ENCODE measurements at regions not wholly inside any gene's neighbourhood (a gene's known extent, or its start where the extent isn't known, plus 50 kb on each side); places are given as distances from the start of the nearest gene placed in this dataset.

DNA sequence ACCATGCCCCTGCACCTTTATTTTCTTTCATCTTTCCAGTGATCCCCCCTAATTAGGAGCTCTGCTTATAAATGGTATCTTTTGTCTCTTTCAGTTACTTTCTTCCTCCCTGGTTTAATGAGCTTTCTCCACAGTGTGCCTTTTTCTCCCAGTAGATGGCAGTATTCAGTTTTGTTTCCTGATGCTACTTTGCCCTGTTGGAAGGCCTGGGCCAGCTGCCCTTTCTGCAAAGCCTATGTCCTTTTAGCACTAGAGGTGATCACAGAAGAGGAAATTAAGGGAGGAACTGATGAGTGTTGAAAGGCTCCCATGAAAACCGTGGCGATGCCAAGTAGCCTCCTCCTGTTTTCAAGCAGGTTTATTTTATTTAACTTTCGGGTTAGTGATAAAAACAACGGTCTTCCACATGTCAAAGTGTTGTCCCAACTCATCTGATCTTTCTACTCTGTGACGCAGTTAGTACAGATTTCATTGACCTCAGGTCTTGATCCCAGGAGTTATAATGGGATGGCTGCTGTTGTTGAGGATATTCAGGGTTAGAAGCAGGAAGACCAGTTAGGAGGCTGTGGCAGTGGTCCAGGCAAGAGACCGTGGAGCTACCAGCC is 184.2 kb upstream of the BMP2 start:
- H3K9me3 ChIP-seq (ENCODE audit: control insufficient read depth in 2 of 2, low read length in 2 of 2), result no peaks in the 10 kb centered on the region
- no peaks in the 10 kb centered on the region for H3K4me1 Mint-ChIP-seq
- H3K27ac ChIP-seq (ENCODE audit: insufficient read depth, low read length, poor library complexity, severe bottlenecking), result no peak overlapping the region
- peaks cover 0 to 7% (median 0%) of the 10 kb centered on the region in 7 donors for H3K9me3 Mint-ChIP-seq
- no peaks in the 10 kb centered on the region for H3K4me1 ChIP-seq (ENCODE audit: control insufficient read depth, insufficient read depth, low read length, poor library complexity, severe bottlenecking)
- H3K27me3 Mint-ChIP-seq, result no peaks in the 10 kb centered on the region
- H3K27me3 ChIP-seq (ENCODE audit: control insufficient read depth, insufficient read depth, low read length), result no peaks in the 10 kb centered on the region
- no peaks in the 10 kb centered on the region for H3K36me3 ChIP-seq (ENCODE audit: control insufficient read depth, insufficient read depth, low read length)
- no peak overlapping the region for H3K4me3 Mint-ChIP-seq
- no peak overlapping the region for H3K27ac Mint-ChIP-seq
- no peaks in the 10 kb centered on the region for H3K36me3 Mint-ChIP-seq
- DNase-seq (peak in 1 of 3 donors; percentile 0), ATAC-seq (ENCODE audit: low read depth in 2 of 2) (no peak)
- no peak overlapping the region for H3K4me3 ChIP-seq (ENCODE audit: low read depth, low read length)

- no peaks in the 10 kb centered on the region for H3K4me1 Mint-ChIP-seq
- Histone ChIP-seq H3K4me3 (ENCODE audit: low read depth, low read length) (no peak overlapping the region), H3K36me3 (ENCODE audit: control insufficient read depth, insufficient read depth, low read length) (no peaks in the 10 kb centered on the region), H3K27ac (ENCODE audit: insufficient read depth, low read length, poor library complexity, severe bottlenecking) (no peak overlapping the region), H3K27me3 (ENCODE audit: control insufficient read depth, insufficient read depth, low read length) (no peaks in the 10 kb centered on the region), H3K4me1 (ENCODE audit: control insufficient read depth, insufficient read depth, low read length, poor library complexity, severe bottlenecking) (no peaks in the 10 kb centered on the region), H3K9me3 (ENCODE audit: control insufficient read depth in 2 of 2, low read length in 2 of 2) (no peaks in the 10 kb centered on the region)
- peaks cover 0 to 7% (median 0%) of the 10 kb centered on the region in 7 donors for H3K9me3 Mint-ChIP-seq
- no peak overlapping the region for H3K4me3 Mint-ChIP-seq
- H3K27ac Mint-ChIP-seq, result no peak overlapping the region
- ATAC-seq (ENCODE audit: low read depth in 2 of 2), result no peak
- H3K27me3 Mint-ChIP-seq, result no peaks in the 10 kb centered on the region
- no peaks in the 10 kb centered on the region for H3K36me3 Mint-ChIP-seq
- DNase-seq, result no peak
Observed at GRCh38 chr20:6582449-6582848, 185.0 kb upstream of the BMP2 start.

- Histone ChIP-seq H3K36me3 (ENCODE audit: control insufficient read depth, insufficient read depth, low read length) (no peaks in the 10 kb centered on the region), H3K27me3 (ENCODE audit: control insufficient read depth, insufficient read depth, low read length) (no peaks in the 10 kb centered on the region), H3K4me1 (ENCODE audit: control insufficient read depth, insufficient read depth, low read length, poor library complexity, severe bottlenecking) (no peaks in the 10 kb centered on the region), H3K9me3 (ENCODE audit: control insufficient read depth in 2 of 2, low read length in 2 of 2) (no peaks in the 10 kb centered on the region), H3K4me3 (ENCODE audit: low read depth, low read length) (no peak overlapping the region), H3K27ac (ENCODE audit: insufficient read depth, low read length, poor library complexity, severe bottlenecking) (no peak overlapping the region)
- Mint-ChIP-seq H3K9me3 (peaks cover 0 to 5% (median 0%) of the 10 kb centered on the region in 7 donors), H3K36me3 (no peaks in the 10 kb centered on the region), H3K27ac (no peak overlapping the region), H3K4me3 (no peak overlapping the region), H3K27me3 (no peaks in the 10 kb centered on the region), H3K4me1 (no peaks in the 10 kb centered on the region)
- no peak for ATAC-seq (ENCODE audit: low read depth in 2 of 2)
- DNase-seq, result no peak
Observed at GRCh38 chr20:6580486-6580885, 187.0 kb upstream of the BMP2 start.

DNA sequence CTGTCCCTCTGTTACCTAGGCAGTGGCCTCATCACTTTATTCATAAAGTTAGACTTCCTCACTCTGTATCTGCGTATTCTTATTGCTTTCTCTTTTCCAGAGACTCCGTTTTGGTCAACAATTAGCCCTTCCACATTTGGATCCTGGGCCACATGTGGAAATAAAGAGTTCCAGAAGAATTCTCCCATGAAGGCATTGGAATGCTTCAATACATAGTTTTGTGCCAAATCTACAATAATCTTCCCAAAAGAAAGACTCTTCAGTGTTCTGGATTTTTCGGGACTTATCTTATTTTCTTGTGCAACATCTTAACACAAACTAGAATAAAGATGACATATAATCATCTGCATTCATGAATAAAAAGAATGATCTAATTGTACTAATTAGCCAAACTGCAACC is 187.7 kb upstream of the BMP2 start:
- no peak overlapping the region for H3K4me3 Mint-ChIP-seq
- Histone ChIP-seq H3K4me3 (ENCODE audit: low read depth, low read length) (no peak overlapping the region), H3K9me3 (ENCODE audit: control insufficient read depth in 2 of 2, low read length in 2 of 2) (no peaks in the 10 kb centered on the region), H3K27me3 (ENCODE audit: control insufficient read depth, insufficient read depth, low read length) (no peaks in the 10 kb centered on the region), H3K27ac (ENCODE audit: insufficient read depth, low read length, poor library complexity, severe bottlenecking) (no peak overlapping the region), H3K4me1 (ENCODE audit: control insufficient read depth, insufficient read depth, low read length, poor library complexity, severe bottlenecking) (no peaks in the 10 kb centered on the region), H3K36me3 (ENCODE audit: control insufficient read depth, insufficient read depth, low read length) (no peaks in the 10 kb centered on the region)
- H3K9me3 Mint-ChIP-seq, result peaks cover 0 to 5% (median 0%) of the 10 kb centered on the region in 7 donors
- no peak overlapping the region for H3K27ac Mint-ChIP-seq
- ATAC-seq (ENCODE audit: low read depth in 2 of 2) (no peak), DNase-seq (no peak)
- H3K36me3 Mint-ChIP-seq, result no peaks in the 10 kb centered on the region
- no peaks in the 10 kb centered on the region for H3K27me3 Mint-ChIP-seq
- H3K4me1 Mint-ChIP-seq, result no peaks in the 10 kb centered on the region

DNA sequence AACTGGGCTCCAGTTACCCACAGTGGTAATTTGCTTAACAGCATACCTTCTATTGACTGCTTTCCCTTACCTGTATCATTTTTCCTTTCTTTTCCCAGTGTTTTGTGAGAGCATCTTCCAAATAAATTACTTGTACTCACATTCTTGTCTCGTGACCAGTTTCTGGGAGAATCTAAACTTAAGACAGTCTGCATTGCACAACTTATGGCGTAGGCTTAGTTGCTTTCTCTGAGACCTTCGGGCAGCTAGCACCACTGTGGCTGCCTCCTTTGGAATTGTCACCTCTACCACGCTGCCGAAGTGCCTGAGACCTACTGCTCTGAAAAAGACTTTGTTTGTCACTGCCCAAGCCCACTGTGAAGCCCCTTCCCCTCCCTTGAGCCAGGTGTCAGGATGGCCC is 188.1 kb upstream of the BMP2 start:
- Mint-ChIP-seq H3K9me3 (peaks cover 0 to 5% (median 0%) of the 10 kb centered on the region in 7 donors), H3K4me1 (no peaks in the 10 kb centered on the region), H3K4me3 (no peak overlapping the region), H3K36me3 (no peaks in the 10 kb centered on the region), H3K27me3 (no peaks in the 10 kb centered on the region), H3K27ac (no peak overlapping the region)
- DNase-seq (no peak), ATAC-seq (ENCODE audit: low read depth in 2 of 2) (no peak)
- Histone ChIP-seq H3K9me3 (ENCODE audit: control insufficient read depth in 2 of 2, low read length in 2 of 2) (no peaks in the 10 kb centered on the region), H3K4me1 (ENCODE audit: control insufficient read depth, insufficient read depth, low read length, poor library complexity, severe bottlenecking) (no peaks in the 10 kb centered on the region), H3K27ac (ENCODE audit: insufficient read depth, low read length, poor library complexity, severe bottlenecking) (no peak overlapping the region), H3K27me3 (ENCODE audit: control insufficient read depth, insufficient read depth, low read length) (no peaks in the 10 kb centered on the region), H3K4me3 (ENCODE audit: low read depth, low read length) (no peak overlapping the region), H3K36me3 (ENCODE audit: control insufficient read depth, insufficient read depth, low read length) (no peaks in the 10 kb centered on the region)

GRCh38 chr20:6577451-6577850 is 190.0 kb upstream of the BMP2 start:
- Mint-ChIP-seq H3K36me3 (no peaks in the 10 kb centered on the region), H3K27ac (no peak overlapping the region), H3K4me1 (no peaks in the 10 kb centered on the region), H3K4me3 (no peak overlapping the region), H3K27me3 (no peaks in the 10 kb centered on the region), H3K9me3 (peaks cover 0 to 3% (median 0%) of the 10 kb centered on the region in 7 donors)
- no peak overlapping the region for H3K4me3 ChIP-seq (ENCODE audit: low read depth, low read length)
- H3K4me1 ChIP-seq (ENCODE audit: control insufficient read depth, insufficient read depth, low read length, poor library complexity, severe bottlenecking), result no peaks in the 10 kb centered on the region
- DNase-seq (no peak), ATAC-seq (ENCODE audit: low read depth in 2 of 2) (no peak)
- no peaks in the 10 kb centered on the region for H3K9me3 ChIP-seq (ENCODE audit: control insufficient read depth in 2 of 2, low read length in 2 of 2)
- no peaks in the 10 kb centered on the region for H3K36me3 ChIP-seq (ENCODE audit: control insufficient read depth, insufficient read depth, low read length)
- no peaks in the 10 kb centered on the region for H3K27me3 ChIP-seq (ENCODE audit: control insufficient read depth, insufficient read depth, low read length)
- no peak overlapping the region for H3K27ac ChIP-seq (ENCODE audit: insufficient read depth, low read length, poor library complexity, severe bottlenecking)

GRCh38 chr20:6576726-6577125 is 190.8 kb upstream of the BMP2 start:
- Mint-ChIP-seq H3K27me3 (no peaks in the 10 kb centered on the region), H3K27ac (no peak overlapping the region), H3K4me3 (no peak overlapping the region), H3K9me3 (peaks cover 0 to 2% (median 0%) of the 10 kb centered on the region in 7 donors), H3K4me1 (no peaks in the 10 kb centered on the region), H3K36me3 (no peaks in the 10 kb centered on the region)
- no peaks in the 10 kb centered on the region for H3K36me3 ChIP-seq (ENCODE audit: control insufficient read depth, insufficient read depth, low read length)
- H3K4me3 ChIP-seq (ENCODE audit: low read depth, low read length), result no peak overlapping the region
- DNase-seq, result no peak
- H3K27me3 ChIP-seq (ENCODE audit: control insufficient read depth, insufficient read depth, low read length), result no peaks in the 10 kb centered on the region
- no peak overlapping the region for H3K27ac ChIP-seq (ENCODE audit: insufficient read depth, low read length, poor library complexity, severe bottlenecking)
- no peaks in the 10 kb centered on the region for H3K4me1 ChIP-seq (ENCODE audit: control insufficient read depth, insufficient read depth, low read length, poor library complexity, severe bottlenecking)
- ATAC-seq (ENCODE audit: low read depth in 2 of 2), result no peak
- H3K9me3 ChIP-seq (ENCODE audit: control insufficient read depth in 2 of 2, low read length in 2 of 2), result no peaks in the 10 kb centered on the region

DNA sequence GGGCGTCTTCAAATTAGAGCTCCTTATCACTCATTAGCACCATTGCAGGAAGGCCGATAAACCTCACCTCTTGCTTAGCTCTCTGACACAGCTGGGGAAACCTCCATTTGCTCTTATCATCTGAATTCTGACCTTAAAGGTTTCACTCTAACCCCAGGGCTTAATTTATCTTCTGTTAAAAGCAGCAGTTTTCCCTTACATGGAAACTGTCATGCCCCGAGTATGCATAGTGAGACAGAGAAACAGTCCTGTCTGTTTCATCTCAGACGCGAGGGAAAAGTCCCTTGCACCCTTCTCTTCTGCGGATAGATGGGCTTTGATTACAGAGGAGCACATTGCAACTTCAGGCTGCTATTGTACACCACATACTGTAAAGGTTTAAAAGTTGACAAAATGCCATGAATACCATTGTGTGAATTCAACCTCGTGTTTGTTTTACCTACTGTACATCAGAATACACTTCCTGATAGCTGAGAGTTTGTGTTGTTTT is 191.5 kb upstream of the BMP2 start:
- H3K36me3 ChIP-seq (ENCODE audit: control insufficient read depth, insufficient read depth, low read length), result no peaks in the 10 kb centered on the region
- H3K4me3 Mint-ChIP-seq, result no peak overlapping the region

More for the DNA sequence above, 191.5 kb upstream of the BMP2 start:
- Histone ChIP-seq H3K9me3 (ENCODE audit: control insufficient read depth in 2 of 2, low read length in 2 of 2) (no peaks in the 10 kb centered on the region), H3K4me1 (ENCODE audit: control insufficient read depth, insufficient read depth, low read length, poor library complexity, severe bottlenecking) (no peaks in the 10 kb centered on the region), H3K4me3 (ENCODE audit: low read depth, low read length) (no peak overlapping the region), H3K27me3 (ENCODE audit: control insufficient read depth, insufficient read depth, low read length) (no peaks in the 10 kb centered on the region), H3K27ac (ENCODE audit: insufficient read depth, low read length, poor library complexity, severe bottlenecking) (no peak overlapping the region)
- no peak for ATAC-seq (ENCODE audit: low read depth in 2 of 2)
- H3K9me3 Mint-ChIP-seq, result peaks cover 0 to under 1% (median 0%) of the 10 kb centered on the region in 7 donors
- H3K36me3 Mint-ChIP-seq, result no peaks in the 10 kb centered on the region
- no peak overlapping the region for H3K27ac Mint-ChIP-seq
- DNase-seq, result no peak
- no peaks in the 10 kb centered on the region for H3K27me3 Mint-ChIP-seq
- H3K4me1 Mint-ChIP-seq, result no peaks in the 10 kb centered on the region
